Breast epithelium (tissue), 4 donors: ENCODE measurements at regions not wholly inside any gene's neighbourhood (a gene's known extent, or its start where the extent isn't known, plus 50 kb on each side); places are given as distances from the start of the nearest gene placed in this dataset.

ENCODE experiments used
- DNase-seq, 2 donors: peaks; one replicate each; pipeline ENCODE4 v3.0.0-alpha.2; 2019; ENCODE audit warnings: low spot score in 2 of 2
- H3K27ac ChIP-seq, 2 donors: fragments of 200-600 bp; sonication (generic) in 1 of 2; one replicate each; pipeline ENCODE4 v1.5.1; 2016 to 2019; ENCODE audit warnings: mild to moderate bottlenecking in 1 of 2
- H3K27me3 ChIP-seq, 2 donors: fragments of 200-600 bp; sonication (generic) in 1 of 2; one replicate each; pipeline versions ENCODE4 v1.5.1 to v1.6.0; 2017 to 2019; ENCODE audit warnings: control low read depth in 1 of 2, mild to moderate bottlenecking in 1 of 2
- H3K36me3 ChIP-seq: fragments of 200-600 bp; one replicate; pipeline ENCODE4 v1.5.1; 2019
- H3K4me1 ChIP-seq, 2 donors: fragments of 200-600 bp; sonication (generic); one replicate each; pipeline ENCODE4 v1.5.1; 2016 to 2019; ENCODE audit warnings: control low read depth in 1 of 2
- H3K4me3 ChIP-seq, 3 donors: fragments of 200-600 bp; sonication (generic); 1 replicate in 2 of 3; 2 replicates in 1 of 3; pipeline ENCODE4 v1.5.1; 2016 to 2019; ENCODE audit warnings: mild to moderate bottlenecking in 3 of 3, moderate library complexity in 2 of 3
- H3K9me3 ChIP-seq, 2 donors: fragments of 200-600 bp; sonication (generic) in 1 of 2; one replicate each; pipeline ENCODE4 v1.5.1; 2016 to 2019; ENCODE audit warnings: control low read depth in 1 of 2
- CTCF ChIP-seq, 3 donors: fragments of 450-650 bp; IDR thresholded peaks; one replicate each; pipeline ENCODE4 v1.5.1; 2016 to 2017; ENCODE audit warnings: antibody characterized with exemption in 3 of 3, mild to moderate bottlenecking in 3 of 3, moderate library complexity in 3 of 3
- POLR2A ChIP-seq: fragments of 450-650 bp; IDR thresholded peaks from one replicate; pipeline ENCODE4 v1.6.1; 2016; ENCODE audit warnings: antibody characterized with exemption, mild to moderate bottlenecking, moderate library complexity
- POLR2AphosphoS5 ChIP-seq, 3 donors: sonication (generic); formaldehyde crosslinking; IDR thresholded peaks; one replicate each; pipeline ENCODE4 v1.6.1; 2017; ENCODE audit warnings: antibody characterized with exemption in 3 of 3
- intact Hi-C: fragments of 100-400 bp; cut with DNase I; formaldehyde crosslinking; loops from one replicate; pipeline ENCODE4 v1.15.1; 2023; ENCODE audit warnings: low total_unique reads

GRCh38 chr6:144855812-144856531 lies 570.8 kb downstream of the UTRN start:
- DNase-seq, result no peak
- Histone ChIP-seq H3K27ac (no peak overlapping the region), H3K36me3 (peaks cover 1% of the 10 kb centered on the region), H3K4me1 (no peaks in the 10 kb centered on the region), H3K4me3 (no peak overlapping the region), H3K27me3 (no peaks in the 10 kb centered on the region), H3K9me3 (no peaks in the 10 kb centered on the region)
- TF ChIP-seq CTCF (IDR thresholded peaks at IDR 0.05), result no peak
- TF ChIP-seq POLR2AphosphoS5 (IDR thresholded peaks at IDR 0.05), result no peak
- TF ChIP-seq POLR2A, result no peak
- intact Hi-C loops, result no loop called here

- intact Hi-C loops, result no loop called here
- no peak for TF ChIP-seq CTCF (IDR thresholded peaks at IDR 0.05)
- no peak for TF ChIP-seq POLR2AphosphoS5 (IDR thresholded peaks at IDR 0.05)
- TF ChIP-seq POLR2A, result no peak
Measured at GRCh38 chr6:144856622-144857021, 571.5 kb downstream of the UTRN start.

DNA sequence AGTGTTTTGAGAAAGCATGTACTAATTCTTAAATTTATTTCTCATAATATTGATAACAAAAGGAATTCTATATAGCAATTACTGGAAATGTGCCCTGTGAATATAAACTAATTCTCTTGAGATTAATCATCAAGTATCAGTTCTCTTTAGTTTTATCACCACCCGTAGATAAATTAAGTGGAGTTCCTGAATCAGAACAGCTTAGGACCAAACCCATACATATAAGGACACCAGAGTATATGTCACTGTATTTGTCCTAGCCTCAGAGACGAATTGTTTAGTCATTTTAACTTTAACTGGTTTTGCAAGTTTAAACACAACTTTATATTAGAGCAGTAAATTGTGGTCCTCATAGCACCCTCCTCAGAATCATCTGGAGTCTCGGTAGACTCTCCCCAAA lies 572.0 kb downstream of the UTRN start:
- no peak for TF ChIP-seq POLR2AphosphoS5 (IDR thresholded peaks at IDR 0.05)
- TF ChIP-seq POLR2A, result no peak
- TF ChIP-seq CTCF (IDR thresholded peaks at IDR 0.05), result no peak
- Histone ChIP-seq H3K4me1 (no peaks in the 10 kb centered on the region), H3K4me3 (no peak overlapping the region), H3K27ac (no peak overlapping the region), H3K27me3 (no peaks in the 10 kb centered on the region), H3K36me3 (no peaks in the 10 kb centered on the region), H3K9me3 (no peaks in the 10 kb centered on the region)
- DNase-seq, result no peak
- intact Hi-C loops, result no loop called here

More at GRCh38 chr6:144856622-144857021, 571.5 kb downstream of the UTRN start:
- H3K27me3 ChIP-seq, result no peaks in the 10 kb centered on the region
- H3K27ac ChIP-seq, result no peak overlapping the region
- H3K9me3 ChIP-seq, result no peaks in the 10 kb centered on the region
- H3K4me1 ChIP-seq, result no peaks in the 10 kb centered on the region
- no peak overlapping the region for H3K4me3 ChIP-seq
- no peaks in the 10 kb centered on the region for H3K36me3 ChIP-seq
- no peak for DNase-seq

- Histone ChIP-seq H3K27ac (no peak overlapping the region), H3K9me3 (peaks cover 0 to 5% of the 10 kb centered on the region in 2 donors), H3K4me1 (no peaks in the 10 kb centered on the region), H3K4me3 (no peak overlapping the region), H3K36me3 (no peaks in the 10 kb centered on the region), H3K27me3 (no peaks in the 10 kb centered on the region)
- DNase-seq, result no peak
- TF ChIP-seq POLR2AphosphoS5 (IDR thresholded peaks at IDR 0.05) (no peak), POLR2A (no peak), CTCF (IDR thresholded peaks at IDR 0.05) (no peak)
- intact Hi-C loops, result no loop called here
Measured at GRCh38 chr6:144862769-144863168, 577.6 kb downstream of the UTRN start.

- Histone ChIP-seq H3K9me3 (peaks cover 0 to 5% of the 10 kb centered on the region in 2 donors), H3K27ac (no peak overlapping the region), H3K4me1 (no peaks in the 10 kb centered on the region), H3K27me3 (no peaks in the 10 kb centered on the region), H3K36me3 (no peaks in the 10 kb centered on the region), H3K4me3 (no peak overlapping the region)
- TF ChIP-seq POLR2A (no peak), POLR2AphosphoS5 (IDR thresholded peaks at IDR 0.05) (no peak), CTCF (IDR thresholded peaks at IDR 0.05) (no peak)
- intact Hi-C loops, result no loop called here
- DNase-seq, result no peak
Measured at GRCh38 chr6:144867761-144868160, 582.6 kb downstream of the UTRN start.
